ENCODE measurements at regions not wholly inside any gene's neighbourhood (a gene's known extent, or its start where the extent isn't known, plus 50 kb on each side); places are given as distances from the start of the nearest gene placed in this dataset.

GRCh38 chr12:72863671-72864070 is 591.5 kb downstream of the TRHDE start:
- dilution Hi-C loops (cut with MboI; ENCODE audit: extremely low pct_ligation_motif_present, low sequenced_read_pairs), result no loop called here
- Histone ChIP-seq H3K9me1 (ENCODE audit: control insufficient read depth, extremely low read depth, insufficient read depth, low read length) (no peaks in the 10 kb centered on the region), H3K9ac (ENCODE audit: control insufficient read depth, extremely low read depth, insufficient read depth, low read length) (no peak overlapping the region), H3K4me3 (ENCODE audit: control insufficient read depth in 2 of 3, extremely low read depth in 1 of 3, insufficient read depth in 2 of 3, low read depth in 1 of 3, low read length in 3 of 3) (no peak overlapping the region), H3K36me3 (ENCODE audit: control insufficient read depth in 2 of 2, extremely low read depth in 1 of 2, insufficient read depth in 2 of 2, low read length in 2 of 2) (no peaks in the 10 kb centered on the region), H3K79me2 (ENCODE audit: control insufficient read depth, insufficient read depth, low read length) (no peaks in the 10 kb centered on the region), H3K9me3 (ENCODE audit: control insufficient read depth, low read depth, low read length) (no peaks in the 10 kb centered on the region), H2AFZ (ENCODE audit: control insufficient read depth, low read length) (no peak overlapping the region), H3K27me3 (ENCODE audit: control insufficient read depth, extremely low read depth, insufficient read depth, low read length) (no peaks in the 10 kb centered on the region), H3K4me2 (ENCODE audit: control insufficient read depth, extremely low read depth, insufficient read depth, low read depth, low read length) (no peak overlapping the region), H3K27ac (ENCODE audit: control insufficient read depth, insufficient read depth, low read length) (no peak overlapping the region), H4K20me1 (ENCODE audit: control insufficient read depth, extremely low read depth, insufficient read depth, low read length) (no peaks in the 10 kb centered on the region), H3K4me1 (ENCODE audit: control insufficient read depth, extremely low read depth, insufficient read depth, low read length) (no peaks in the 10 kb centered on the region)
- no peak for FAIRE-seq
- DNase-seq (ENCODE audit: low read depth, low spot score), result no peak
- no peak for TF ChIP-seq EZH2 (IDR thresholded peaks at IDR 0.05; ENCODE audit: low read length)
- TF ChIP-seq, protein P1, sequence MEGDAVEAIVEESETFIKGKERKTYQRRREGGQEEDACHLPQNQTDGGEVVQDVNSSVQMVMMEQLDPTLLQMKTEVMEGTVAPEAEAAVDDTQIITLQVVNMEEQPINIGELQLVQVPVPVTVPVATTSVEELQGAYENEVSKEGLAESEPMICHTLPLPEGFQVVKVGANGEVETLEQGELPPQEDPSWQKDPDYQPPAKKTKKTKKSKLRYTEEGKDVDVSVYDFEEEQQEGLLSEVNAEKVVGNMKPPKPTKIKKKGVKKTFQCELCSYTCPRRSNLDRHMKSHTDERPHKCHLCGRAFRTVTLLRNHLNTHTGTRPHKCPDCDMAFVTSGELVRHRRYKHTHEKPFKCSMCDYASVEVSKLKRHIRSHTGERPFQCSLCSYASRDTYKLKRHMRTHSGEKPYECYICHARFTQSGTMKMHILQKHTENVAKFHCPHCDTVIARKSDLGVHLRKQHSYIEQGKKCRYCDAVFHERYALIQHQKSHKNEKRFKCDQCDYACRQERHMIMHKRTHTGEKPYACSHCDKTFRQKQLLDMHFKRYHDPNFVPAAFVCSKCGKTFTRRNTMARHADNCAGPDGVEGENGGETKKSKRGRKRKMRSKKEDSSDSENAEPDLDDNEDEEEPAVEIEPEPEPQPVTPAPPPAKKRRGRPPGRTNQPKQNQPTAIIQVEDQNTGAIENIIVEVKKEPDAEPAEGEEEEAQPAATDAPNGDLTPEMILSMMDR (optimal IDR thresholded peaks at IDR 0.05 in 1 of 3, IDR thresholded peaks at IDR 0.05 in 1 of 3, conservative IDR thresholded peaks at IDR 0.05 in 1 of 3; ENCODE audit: extremely low read depth in 1 of 3, insufficient read depth in 2 of 3, low read length in 3 of 3), result no peak

DNA sequence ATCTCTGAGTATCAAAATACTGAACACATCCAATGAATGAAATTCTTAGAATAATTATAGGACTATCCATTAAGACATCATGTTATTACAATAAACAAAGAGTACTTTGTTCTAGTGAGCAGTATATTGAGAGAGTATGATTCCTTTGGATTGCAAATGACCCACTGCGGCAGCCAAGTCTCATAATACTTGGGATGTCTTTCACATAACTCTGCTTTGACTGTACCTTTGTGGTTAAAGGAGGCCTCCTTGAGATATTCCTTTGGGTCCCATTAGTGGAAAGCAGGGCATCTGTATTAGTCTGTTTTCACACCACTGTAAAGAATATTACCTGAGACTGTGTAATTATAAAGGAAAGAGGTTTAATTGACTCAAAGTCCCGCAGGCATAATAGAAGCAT is 593.8 kb downstream of the TRHDE start:
- Histone ChIP-seq H3K79me2 (ENCODE audit: control insufficient read depth, insufficient read depth, low read length) (no peaks in the 10 kb centered on the region), H3K9me3 (ENCODE audit: control insufficient read depth, low read depth, low read length) (no peaks in the 10 kb centered on the region), H3K4me2 (ENCODE audit: control insufficient read depth, extremely low read depth, insufficient read depth, low read depth, low read length) (no peak overlapping the region), H2AFZ (ENCODE audit: control insufficient read depth, low read length) (no peak overlapping the region), H4K20me1 (ENCODE audit: control insufficient read depth, extremely low read depth, insufficient read depth, low read length) (no peaks in the 10 kb centered on the region), H3K36me3 (ENCODE audit: control insufficient read depth in 2 of 2, extremely low read depth in 1 of 2, insufficient read depth in 2 of 2, low read length in 2 of 2) (no peaks in the 10 kb centered on the region), H3K4me1 (ENCODE audit: control insufficient read depth, extremely low read depth, insufficient read depth, low read length) (no peaks in the 10 kb centered on the region), H3K27me3 (ENCODE audit: control insufficient read depth, extremely low read depth, insufficient read depth, low read length) (no peaks in the 10 kb centered on the region), H3K4me3 (ENCODE audit: control insufficient read depth in 2 of 3, extremely low read depth in 1 of 3, insufficient read depth in 2 of 3, low read depth in 1 of 3, low read length in 3 of 3) (no peak overlapping the region), H3K27ac (ENCODE audit: control insufficient read depth, insufficient read depth, low read length) (no peak overlapping the region), H3K9me1 (ENCODE audit: control insufficient read depth, extremely low read depth, insufficient read depth, low read length) (no peaks in the 10 kb centered on the region), H3K9ac (ENCODE audit: control insufficient read depth, extremely low read depth, insufficient read depth, low read length) (no peak overlapping the region)
- no peak for FAIRE-seq
- TF ChIP-seq, protein P1 (optimal IDR thresholded peaks at IDR 0.05 in 1 of 3, IDR thresholded peaks at IDR 0.05 in 1 of 3, conservative IDR thresholded peaks at IDR 0.05 in 1 of 3; ENCODE audit: extremely low read depth in 1 of 3, insufficient read depth in 2 of 3, low read length in 3 of 3), result no peak
- no peak for TF ChIP-seq EZH2 (IDR thresholded peaks at IDR 0.05; ENCODE audit: low read length)
- no peak for DNase-seq (ENCODE audit: low read depth, low spot score)
- dilution Hi-C loops (cut with MboI; ENCODE audit: extremely low pct_ligation_motif_present, low sequenced_read_pairs), result no loop called here

Data from keratinocyte (primary cell).